ACHN (cell line): ENCODE measurements at regions not wholly inside any gene's neighbourhood (a gene's known extent, or its start where the extent isn't known, plus 50 kb on each side); places are given as distances from the start of the nearest gene placed in this dataset.

Source experiments
- DNase-seq: peaks from one replicate; pipeline ENCODE4 v3.0.0-alpha.2; 2015
- in situ Hi-C: cut with HindIII; loops from 2 replicates; pipeline ENCODE4 v1.10.0; 2017; ENCODE audit warnings: low sequenced_read_pairs, low pct_ligation_motif_present, low pct_unique_long_range_greater_than_20kb

- DNase-seq = no peak
- in situ Hi-C loops = no loop called here
These were observed 189.6 kb downstream of the MYCN start for GRCh38 chr2:16129716-16130540.

GRCh38 chr2:16128746-16129610, 188.6 kb downstream of the MYCN start:
- in situ Hi-C loops = no loop called here
- no peak for DNase-seq

DNA sequence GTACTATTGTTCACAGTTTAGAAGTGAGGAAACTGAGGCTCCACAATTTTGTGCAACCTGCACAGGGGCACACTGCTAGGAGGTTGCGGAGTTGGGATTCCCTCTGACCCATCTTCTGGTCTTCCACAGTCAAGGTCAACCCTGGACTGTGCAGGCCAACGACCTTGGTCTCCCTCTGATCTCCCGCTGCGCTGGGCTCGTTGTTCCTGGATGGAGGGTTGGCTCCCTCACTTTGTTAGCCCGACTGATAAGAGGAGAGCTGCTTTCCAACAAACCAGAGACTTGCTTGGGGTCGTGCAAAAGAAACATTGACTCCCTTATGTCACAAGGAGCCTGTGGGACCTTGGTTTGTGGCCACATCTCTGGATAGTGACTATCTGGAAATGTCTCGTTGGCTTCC, 187.6 kb downstream of the MYCN start:
- in situ Hi-C loops = no loop called here
- DNase-seq = no peak

GRCh38 chr2:16127276-16127940, 187.1 kb downstream of the MYCN start:
- in situ Hi-C loops = no loop called here
- DNase-seq = no peak

DNA sequence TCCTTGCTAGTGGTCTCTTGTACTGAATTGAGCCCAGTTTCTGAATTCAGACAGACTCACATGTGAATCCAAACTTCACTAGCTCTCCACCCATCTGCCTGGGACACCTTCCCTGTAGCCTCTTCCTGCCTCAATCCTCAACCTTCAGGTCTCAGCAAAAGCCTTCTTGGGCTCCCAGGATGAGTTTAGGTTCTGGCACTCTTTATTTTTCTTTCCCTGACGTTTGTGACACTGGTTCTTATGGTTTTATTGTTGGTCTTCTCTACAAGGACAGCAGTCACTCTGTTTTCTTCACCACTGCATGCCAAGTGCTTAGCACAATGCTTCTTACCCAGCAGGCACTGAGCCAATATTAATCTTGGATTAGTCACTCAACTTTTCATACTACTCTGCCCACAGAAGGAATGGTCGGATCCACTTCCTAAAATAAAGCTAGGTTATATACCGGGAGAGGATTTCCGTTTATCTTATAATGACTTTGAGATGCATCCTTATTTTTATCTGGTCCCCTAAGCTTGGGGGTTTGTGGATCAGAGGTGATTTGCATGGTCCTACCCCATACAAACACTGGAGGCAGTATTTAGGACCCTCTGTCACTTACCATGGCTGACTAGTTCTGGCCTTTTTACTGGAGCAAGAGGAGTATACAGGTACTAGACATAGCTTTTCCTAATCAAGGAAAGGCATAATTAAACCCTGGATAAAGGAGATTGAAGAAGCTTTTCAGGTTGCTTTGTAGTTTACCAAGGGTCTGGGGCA, 186.3 kb downstream of the MYCN start:
- no peak for DNase-seq
- in situ Hi-C loops = no loop called here

DNA sequence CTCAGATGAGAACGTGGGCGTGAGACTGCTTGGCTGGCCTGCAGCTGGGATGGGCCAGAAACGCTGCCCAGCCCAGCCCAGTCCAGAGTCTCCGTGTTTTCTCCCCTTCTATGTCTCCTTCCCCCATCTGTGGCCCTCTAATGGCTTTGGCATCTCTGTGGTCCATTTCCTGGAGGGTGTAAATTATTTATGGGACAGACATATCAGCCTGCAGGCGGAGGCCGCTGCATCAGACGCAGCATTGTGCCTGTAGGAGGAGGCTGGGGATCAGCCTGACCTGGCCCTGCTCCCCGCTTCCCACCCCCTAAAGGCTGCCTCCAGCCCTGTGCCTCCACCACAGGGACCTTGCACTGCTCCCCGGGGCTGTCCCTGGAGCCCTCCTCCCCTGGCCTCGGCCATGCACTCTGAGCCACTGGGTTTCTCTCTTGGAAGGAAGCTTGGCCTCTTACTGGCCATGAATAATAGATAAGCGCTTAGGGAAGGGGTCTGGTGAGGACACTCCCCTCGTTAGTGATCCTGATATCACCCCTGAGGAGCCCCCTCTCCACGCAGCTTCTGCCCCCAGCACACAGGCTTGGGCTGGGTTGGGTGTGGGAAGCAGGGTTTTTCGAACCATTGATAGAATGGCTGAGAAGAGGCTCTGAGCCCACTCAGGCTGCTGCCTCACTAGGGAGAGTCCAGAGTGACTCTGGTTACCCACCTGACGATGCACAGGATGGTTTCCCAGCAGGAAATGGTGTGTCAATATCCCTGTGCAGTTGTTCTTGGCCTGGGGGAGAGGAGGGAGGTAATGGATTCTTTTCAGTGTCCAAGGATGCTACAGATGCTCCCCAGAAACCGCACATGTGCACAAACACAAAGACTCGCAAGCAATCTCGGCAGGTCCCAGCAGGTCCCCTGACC, 185.5 kb downstream of the MYCN start:
- in situ Hi-C loops = no loop called here
- no peak for DNase-seq

DNA sequence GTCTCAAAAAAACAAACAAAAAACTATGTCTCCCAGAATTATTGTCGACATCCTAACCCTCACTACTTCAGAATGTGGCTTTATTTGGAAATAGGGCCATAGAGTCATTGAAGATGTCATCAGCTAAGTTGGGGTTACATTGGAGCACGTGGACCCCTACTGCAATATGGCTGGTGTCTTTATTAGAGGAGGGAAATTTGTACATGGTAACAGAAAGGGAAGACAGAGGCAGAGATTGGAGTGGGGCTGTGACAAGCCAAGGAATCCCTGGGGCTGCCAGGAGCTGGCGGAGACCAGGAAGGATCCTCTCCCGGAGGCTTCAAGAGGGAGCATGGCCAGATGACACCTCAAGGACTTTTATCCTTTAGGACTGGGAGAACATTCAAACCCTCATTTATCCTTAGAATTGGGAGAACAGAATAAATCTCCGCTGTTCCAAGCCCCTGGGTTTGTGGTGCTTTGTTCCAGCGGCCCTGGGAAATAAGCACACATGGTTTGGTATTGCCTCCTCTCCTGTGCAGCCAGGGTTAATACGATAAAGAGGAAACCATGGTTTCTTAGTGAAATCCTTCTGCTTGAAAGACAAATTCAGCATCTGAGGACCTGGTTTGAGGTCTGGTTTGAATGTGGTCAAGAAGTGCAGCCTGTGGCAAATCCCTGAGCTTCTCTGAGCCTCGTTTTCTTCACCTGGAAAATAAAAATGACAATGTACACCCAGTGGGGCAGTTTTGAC, 184.7 kb downstream of the MYCN start:
- in situ Hi-C loops = no loop called here

GRCh38 chr2:16123856-16124780, 183.8 kb downstream of the MYCN start:
- in situ Hi-C loops = no loop called here
- no peak for DNase-seq

More for the DNA sequence above, 184.7 kb downstream of the MYCN start:
- no peak for DNase-seq

DNA sequence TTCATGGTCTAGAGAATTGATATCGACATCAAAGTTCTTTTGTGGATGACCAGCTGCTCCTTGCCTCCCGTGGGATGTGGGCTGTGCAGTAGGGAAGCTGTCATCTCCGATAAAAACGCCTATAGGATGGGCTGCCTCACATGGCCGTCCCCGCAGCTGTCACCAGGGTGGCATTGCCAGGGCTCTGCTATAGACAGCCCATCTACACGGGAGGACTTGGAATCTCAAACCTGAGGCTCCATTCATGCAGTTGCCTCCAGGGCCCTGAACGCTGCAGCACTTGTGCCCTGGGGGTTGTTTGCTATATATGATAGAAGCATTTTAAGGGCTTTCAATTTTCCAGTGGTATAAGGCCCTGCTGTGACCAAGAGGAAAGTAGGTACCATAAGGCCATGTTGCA, 183.1 kb downstream of the MYCN start:
- in situ Hi-C loops = no loop called here
- no peak for DNase-seq

DNA sequence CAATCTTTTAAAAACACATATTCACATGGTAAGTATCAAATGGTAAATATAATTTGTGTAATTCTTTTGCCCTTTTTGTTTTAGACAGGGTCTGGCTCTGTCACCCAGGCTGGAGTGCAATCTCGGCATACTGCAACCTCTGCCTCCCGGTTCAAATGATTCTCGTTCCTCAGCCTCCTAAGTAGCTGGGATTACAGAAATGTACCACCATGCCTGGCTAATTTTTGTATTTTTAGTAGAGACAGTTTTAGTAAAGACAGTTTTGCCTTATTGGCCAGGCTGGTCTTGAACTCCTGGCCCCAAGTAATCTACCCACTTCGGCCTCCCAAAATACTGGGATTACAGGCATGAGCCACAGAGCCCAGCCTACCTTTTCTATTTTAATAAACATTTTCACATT, 182.2 kb downstream of the MYCN start:
- no peak for DNase-seq

GRCh38 chr2:16121986-16122390, 181.6 kb downstream of the MYCN start:
- in situ Hi-C loops = no loop called here
- no peak for DNase-seq

More for the DNA sequence above, 182.2 kb downstream of the MYCN start:
- in situ Hi-C loops = no loop called here

GRCh38 chr2:16121231-16121985, 181.1 kb downstream of the MYCN start:
- in situ Hi-C loops = no loop called here

GRCh38 chr2:16120591-16121180, 180.3 kb downstream of the MYCN start:
- no peak for DNase-seq
- in situ Hi-C loops = no loop called here

More at GRCh38 chr2:16121231-16121985, 181.1 kb downstream of the MYCN start:
- DNase-seq = no peak

- in situ Hi-C loops = no loop called here
- DNase-seq = no peak
These were observed 179.4 kb downstream of the MYCN start for GRCh38 chr2:16119741-16120140.
